Erythroblast (primary cell): ENCODE measurements at regions not wholly inside any gene's neighbourhood (a gene's known extent, or its start where the extent isn't known, plus 50 kb on each side); places are given as distances from the start of the nearest gene placed in this dataset.

ENCODE experiments used
- GATA1 ChIP-seq: IDR thresholded peaks from 2 replicates; pipeline ENCODE4 v1.6.1; 2011; ENCODE audit warnings: low read depth, mild to moderate bottlenecking, control low read depth, low read length, moderate library complexity
- POLR2A ChIP-seq: IDR thresholded peaks from 2 replicates; pipeline ENCODE4 v1.6.1; 2011; ENCODE audit warnings: mild to moderate bottlenecking, low read length

DNA sequence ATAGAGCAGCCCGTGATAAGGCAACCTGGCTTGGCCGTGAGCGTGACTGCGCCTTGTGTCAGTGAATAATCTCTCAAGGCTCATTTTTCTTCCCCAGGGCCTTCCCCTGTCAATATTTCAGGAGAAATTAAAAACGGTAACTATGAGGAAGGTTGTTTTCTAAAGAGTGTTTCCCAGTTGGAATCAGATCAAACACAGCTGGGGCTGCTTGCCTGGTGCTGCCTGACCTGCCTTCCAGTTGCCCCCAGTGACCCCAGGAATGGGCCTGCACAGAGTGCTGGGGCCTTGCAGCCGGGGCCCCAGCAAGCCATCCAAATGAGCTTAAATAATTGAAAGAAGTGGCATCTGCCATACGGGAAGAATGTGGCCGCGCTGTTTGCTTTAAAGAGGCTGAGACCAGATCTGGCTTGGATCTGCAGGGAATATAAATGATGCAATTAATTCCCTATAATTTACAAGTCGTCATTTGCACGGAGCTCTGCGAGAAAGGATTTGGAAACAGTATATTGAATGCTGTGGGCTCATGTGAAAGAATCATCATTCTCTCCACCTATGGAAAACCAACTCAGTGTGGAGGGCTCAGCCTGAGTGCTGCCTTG is 203.9 kb downstream of the C1orf94 start:
- TF ChIP-seq POLR2A: no peak
- TF ChIP-seq GATA1: no peak
